Lung microvascular endothelial cell (primary cell): ENCODE measurements at regions not wholly inside any gene's neighbourhood (a gene's known extent, or its start where the extent isn't known, plus 50 kb on each side); places are given as distances from the start of the nearest gene placed in this dataset.
"Not testable (repeated sequence)": the region's sequence is repeated elsewhere in the genome, so short reads cannot be mapped to it uniquely, and the experiment has no call there.

Experiments
- DNase-seq, 2 donors: peaks; one replicate each; pipeline versions ENCODE4 v3.0.0 to v3.0.0-alpha.2; 2010; ENCODE audit warnings: low read depth in 2 of 2

GRCh38 chr16:31581065-31581464, 53.4 kb downstream of the AHSP start:
- not testable (repeated sequence) for DNase-seq

- not testable (repeated sequence) for DNase-seq
Observed at GRCh38 chr16:31601737-31602384, 74.2 kb downstream of the AHSP start.

GRCh38 chr16:31618130-31618529, 90.4 kb downstream of the AHSP start:
- DNase-seq = no peak

- no peak for DNase-seq
Observed at GRCh38 chr16:31636433-31636832, 108.7 kb downstream of the AHSP start.

- no peak for DNase-seq
Observed at GRCh38 chr16:31641279-31641678, 113.6 kb downstream of the AHSP start.

- DNase-seq = not testable (repeated sequence)
Observed at GRCh38 chr16:31655674-31656073, 128.0 kb downstream of the AHSP start.

GRCh38 chr16:31664683-31665482, 137.2 kb downstream of the AHSP start:
- DNase-seq = no peak

GRCh38 chr16:31674686-31675085, 147.0 kb downstream of the AHSP start:
- no peak for DNase-seq

GRCh38 chr16:31676731-31677130, 149.0 kb downstream of the AHSP start:
- no peak for DNase-seq

GRCh38 chr16:31678649-31679325, 151.1 kb downstream of the AHSP start:
- DNase-seq = no peak

GRCh38 chr16:31689331-31689730, 161.6 kb downstream of the AHSP start:
- DNase-seq = not testable (repeated sequence)

- not testable (repeated sequence) for DNase-seq
Observed at GRCh38 chr16:31692338-31692737, 164.6 kb downstream of the AHSP start.

- DNase-seq = no peak
Observed at GRCh38 chr16:31693733-31694132, 166.0 kb downstream of the AHSP start.

GRCh38 chr16:31694461-31694860, 166.8 kb downstream of the AHSP start:
- DNase-seq = no peak

- peak; percentile 17 to 40 for DNase-seq
Observed at GRCh38 chr16:31695667-31696066, 168.0 kb downstream of the AHSP start.

GRCh38 chr16:31696968-31697743, 169.5 kb downstream of the AHSP start:
- DNase-seq = peak; percentile 56 to 71

GRCh38 chr16:31697744-31698125, 170.0 kb downstream of the AHSP start:
- DNase-seq = no peak

- no peak for DNase-seq
Observed at GRCh38 chr16:31698901-31699300, 171.2 kb downstream of the AHSP start.

- DNase-seq = no peak
Observed at GRCh38 chr16:31699601-31700000, 171.9 kb downstream of the AHSP start.

- DNase-seq = peak in 1 of 2 donors; percentile 53
Observed at GRCh38 chr16:31700200-31700529, 172.5 kb downstream of the AHSP start.

GRCh38 chr16:31700530-31701388, 172.8 kb upstream of the ZNF267 start:
- no peak for DNase-seq
